ENCODE measurements at regions not wholly inside any gene's neighbourhood (a gene's known extent, or its start where the extent isn't known, plus 50 kb on each side); places are given as distances from the start of the nearest gene placed in this dataset.
"Not testable (repeated sequence)": the region's sequence is repeated elsewhere in the genome, so short reads cannot be mapped to it uniquely, and the experiment has no call there.

GRCh38 chr7:136303162-136303561 is 326.0 kb upstream of the MTPN start:
- no peak for DNase-seq

DNA sequence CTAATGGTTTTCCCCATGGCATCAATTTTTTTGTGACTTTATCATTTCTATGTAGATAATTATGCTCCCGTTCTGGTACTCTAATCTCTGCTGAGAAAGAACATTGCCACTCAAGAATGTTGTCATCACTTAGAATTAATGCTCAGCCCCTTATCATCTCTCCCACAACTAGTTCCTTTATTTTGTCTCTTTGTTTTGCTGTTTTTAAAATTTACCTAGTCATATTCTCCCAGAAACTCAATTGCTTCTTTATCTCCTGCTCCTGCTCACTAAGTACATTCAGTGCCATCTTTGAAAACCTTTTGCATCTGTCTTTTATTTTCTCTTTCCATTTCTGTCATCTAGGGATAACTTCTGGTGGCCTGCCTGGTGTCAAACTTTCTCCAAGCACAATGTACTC is 324.9 kb upstream of the MTPN start:
- no peak for DNase-seq

GRCh38 chr7:136294977-136295376 is 317.8 kb upstream of the MTPN start:
- no peak for DNase-seq

DNA sequence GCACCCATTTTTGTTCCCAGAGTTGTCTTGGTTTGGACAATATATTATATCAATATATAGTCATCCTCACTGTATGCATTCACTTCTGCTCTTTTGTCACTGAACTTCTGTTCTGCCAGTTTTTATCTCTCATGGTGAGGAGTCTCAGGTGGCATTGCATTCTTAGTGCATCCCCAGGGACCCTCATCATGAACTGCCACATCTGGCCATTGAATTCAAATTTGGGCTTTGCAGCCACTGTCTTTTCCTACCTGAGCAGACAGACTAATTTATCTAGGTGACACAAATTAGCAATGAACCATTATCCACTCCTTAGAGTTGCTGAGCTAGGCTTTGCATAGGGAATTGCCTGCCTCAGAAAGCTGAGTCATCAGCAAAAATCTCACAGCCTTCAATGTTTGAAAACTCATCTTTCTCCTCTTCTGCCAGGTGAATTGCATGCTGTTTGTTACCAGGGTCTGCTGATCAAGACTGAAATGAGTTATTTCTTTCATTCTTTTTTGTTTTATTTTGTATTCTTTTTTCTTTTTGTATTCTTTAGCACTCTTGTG is 316.8 kb upstream of the MTPN start:
- DNase-seq: no peak

DNA sequence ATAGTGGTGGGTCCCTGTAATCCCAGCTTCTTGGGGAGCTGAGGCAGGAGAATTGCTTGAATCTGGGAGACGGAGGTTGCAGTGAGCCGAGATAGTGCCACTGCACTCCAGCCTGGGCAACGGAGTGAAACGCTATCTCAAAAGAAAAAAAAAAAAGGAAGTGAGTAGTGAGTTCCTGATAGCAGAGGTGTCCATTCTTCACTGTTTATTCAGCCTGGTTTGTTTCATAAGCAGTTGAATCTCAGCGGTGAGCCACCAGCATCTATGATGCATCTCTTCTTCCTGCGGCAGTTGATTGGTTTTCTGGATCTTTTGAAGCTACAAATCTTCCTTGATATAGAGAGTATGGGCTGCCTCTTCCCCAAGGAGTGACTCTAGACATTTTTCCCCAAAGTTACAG is 316.1 kb upstream of the MTPN start:
- DNase-seq: no peak

GRCh38 chr7:136292365-136292764 is 315.2 kb upstream of the MTPN start:
- DNase-seq: no peak

GRCh38 chr7:136290351-136290750 is 313.2 kb upstream of the MTPN start:
- DNase-seq: no peak

DNA sequence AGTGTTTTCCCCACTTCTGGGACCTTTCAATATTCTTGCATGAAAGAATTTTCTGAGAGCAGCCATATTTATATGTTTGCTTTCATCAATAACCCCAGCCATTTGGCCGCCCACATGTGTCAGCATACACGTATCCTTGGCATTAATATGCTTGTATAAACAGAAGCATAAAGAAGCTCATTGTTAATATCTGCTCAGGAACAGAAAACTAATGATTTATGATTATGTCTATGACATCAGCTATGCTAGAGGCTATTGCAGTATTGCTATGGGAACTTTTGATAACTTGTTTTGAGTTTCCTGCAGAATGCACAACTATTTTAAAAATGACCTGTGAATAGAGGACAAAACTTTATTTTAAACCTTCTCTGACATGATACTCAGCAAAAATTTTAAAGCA is 300.9 kb upstream of the MTPN start:
- no peak for DNase-seq

GRCh38 chr7:136275794-136276193 is 298.6 kb upstream of the MTPN start:
- no peak for DNase-seq

- no peak for DNase-seq
Observed at GRCh38 chr7:136274636-136275345, 297.6 kb upstream of the MTPN start.

- DNase-seq: no peak
Observed at GRCh38 chr7:136272934-136273333, 295.8 kb upstream of the MTPN start.

- DNase-seq: no peak
Observed at GRCh38 chr7:136267822-136268221, 290.7 kb upstream of the MTPN start.

DNA sequence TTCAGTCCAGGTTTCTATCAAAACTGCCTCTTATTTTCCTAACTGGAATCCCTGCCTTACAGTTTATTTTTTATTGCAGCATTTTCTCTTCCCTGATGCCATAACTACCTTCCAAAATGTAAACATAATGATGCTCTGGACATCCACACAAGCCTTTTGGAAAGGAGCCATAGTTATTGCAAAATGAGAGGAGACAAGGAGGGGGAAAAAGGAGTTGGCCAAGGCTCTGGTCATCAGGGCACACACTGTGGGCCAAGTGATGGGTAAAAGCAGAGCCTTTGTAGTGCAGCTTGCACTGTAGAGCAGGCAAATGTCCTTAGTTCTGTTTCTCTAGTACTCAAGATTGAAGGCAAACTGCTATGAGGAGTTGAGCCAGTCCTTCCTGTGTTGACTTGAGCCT is 289.3 kb upstream of the MTPN start:
- no peak for DNase-seq

- not testable (repeated sequence) for DNase-seq
Observed at GRCh38 chr7:136264304-136264703, 287.1 kb upstream of the MTPN start.

- not testable (repeated sequence) for DNase-seq
Observed at GRCh38 chr7:136263112-136263860, 286.1 kb upstream of the MTPN start.

DNA sequence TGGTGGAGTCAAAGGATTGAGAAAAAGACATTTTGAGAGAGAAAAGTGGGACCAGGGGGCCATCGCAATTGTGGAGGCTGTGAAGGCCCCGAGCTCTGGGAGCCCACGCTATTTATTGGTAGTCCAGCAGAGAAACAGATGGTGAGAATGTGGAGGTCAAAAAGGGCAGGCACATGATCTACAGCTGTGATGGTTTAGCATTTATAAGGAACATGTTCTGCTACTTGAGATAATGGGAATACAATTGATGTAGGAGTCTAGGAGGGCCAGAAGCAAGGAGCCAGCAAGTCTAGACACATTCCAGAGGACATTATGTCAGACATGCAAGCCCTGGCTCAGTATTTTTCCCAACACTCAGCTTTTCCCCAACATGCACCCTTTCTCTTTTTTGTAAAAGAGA is 283.4 kb upstream of the MTPN start:
- not testable (repeated sequence) for DNase-seq

DNA sequence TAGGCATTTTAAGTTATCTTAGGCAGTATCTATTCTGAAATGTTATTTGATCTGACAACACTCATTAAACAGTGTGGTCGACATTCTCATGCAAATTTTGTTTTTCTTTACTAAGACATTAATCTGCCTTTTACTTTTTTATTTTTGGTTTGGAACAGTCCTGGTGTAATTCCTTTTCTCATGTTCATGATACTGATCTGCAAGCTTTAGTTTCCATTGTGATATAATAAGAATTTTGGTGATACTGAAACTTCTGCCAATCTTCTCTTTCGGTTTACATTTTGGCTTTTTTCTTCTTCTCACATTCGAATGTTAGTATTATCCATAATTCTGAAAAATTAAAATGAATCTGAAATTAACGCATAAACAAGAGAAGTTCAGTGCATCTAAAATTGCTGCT is 281.9 kb upstream of the MTPN start:
- no peak for DNase-seq

DNA sequence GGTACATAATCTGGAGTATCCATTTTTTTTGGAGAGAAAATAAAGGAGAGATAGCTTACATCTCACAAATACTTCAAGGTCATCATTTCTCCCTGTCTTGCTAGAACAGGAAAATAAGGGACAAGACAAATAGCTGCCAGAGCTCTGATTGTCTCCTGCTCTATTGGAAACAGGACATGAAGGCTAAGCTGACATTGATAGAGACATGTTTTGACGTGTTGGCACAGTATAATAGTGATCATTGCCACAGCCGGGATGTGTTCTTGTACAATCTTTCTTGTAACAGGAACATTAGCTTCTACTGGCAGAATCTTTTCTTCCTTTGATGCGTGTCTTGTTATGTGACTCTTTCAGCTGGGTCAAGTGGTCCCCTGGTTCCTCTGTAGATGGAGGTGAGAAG is 279.3 kb upstream of the MTPN start:
- no peak for DNase-seq

DNA sequence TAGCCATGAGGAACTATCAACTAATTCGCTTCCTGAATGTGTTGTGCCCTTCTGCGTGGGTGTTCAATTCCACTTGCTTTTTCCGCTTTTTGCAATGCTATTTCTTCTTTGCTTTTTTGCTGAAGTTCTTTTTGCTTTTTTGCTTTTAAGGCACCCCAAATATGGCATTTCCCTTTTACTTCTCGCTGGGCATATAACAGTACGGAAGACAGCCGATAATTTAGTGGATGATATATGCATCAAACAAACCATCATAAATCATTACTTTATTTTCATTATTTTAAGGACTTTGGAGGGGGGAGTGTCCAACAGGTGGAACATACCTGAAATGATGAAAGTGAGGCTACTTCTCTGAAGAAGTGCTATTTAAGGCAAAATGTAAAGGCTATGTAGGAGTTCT is 277.0 kb upstream of the MTPN start:
- DNase-seq: no peak

DNA sequence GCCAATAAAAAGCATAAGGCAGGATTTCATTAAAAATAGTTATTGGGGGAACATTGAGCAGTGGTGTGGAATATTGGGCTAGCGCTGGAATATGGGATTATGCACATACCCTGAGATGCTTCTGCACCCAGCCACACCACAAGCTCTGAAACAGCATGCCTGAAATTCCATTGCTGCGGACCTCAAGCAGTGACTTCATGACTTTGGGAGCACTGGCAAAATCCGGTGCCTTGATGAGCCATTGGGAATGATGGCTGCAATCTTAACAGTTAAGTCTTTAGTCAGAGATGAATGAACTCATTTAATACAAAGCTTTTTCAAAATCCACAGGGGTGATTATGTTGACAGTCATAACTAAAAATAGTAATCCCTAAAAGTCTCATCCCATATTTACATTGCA is 274.7 kb upstream of the MTPN start:
- DNase-seq: no peak

DNA sequence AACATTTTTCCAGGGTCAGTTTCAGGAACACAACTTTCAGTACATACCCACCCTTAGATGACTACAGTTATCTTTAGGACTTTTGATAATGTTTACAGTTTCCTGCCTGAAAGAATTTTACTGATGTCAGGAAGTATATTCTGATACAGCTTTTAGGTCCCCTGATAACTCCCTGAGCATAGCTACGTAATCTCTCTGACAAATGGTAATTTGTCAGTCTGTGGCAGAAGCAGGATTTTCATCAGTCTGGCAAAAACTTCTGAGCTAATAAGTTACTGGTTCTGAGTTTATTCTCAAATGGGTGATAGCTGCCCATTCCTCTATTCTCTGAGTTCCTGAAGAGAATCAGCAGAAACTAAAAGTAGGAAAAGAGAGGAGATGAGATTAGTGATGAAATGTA is 270.1 kb upstream of the MTPN start:
- DNase-seq: no peak

DNA sequence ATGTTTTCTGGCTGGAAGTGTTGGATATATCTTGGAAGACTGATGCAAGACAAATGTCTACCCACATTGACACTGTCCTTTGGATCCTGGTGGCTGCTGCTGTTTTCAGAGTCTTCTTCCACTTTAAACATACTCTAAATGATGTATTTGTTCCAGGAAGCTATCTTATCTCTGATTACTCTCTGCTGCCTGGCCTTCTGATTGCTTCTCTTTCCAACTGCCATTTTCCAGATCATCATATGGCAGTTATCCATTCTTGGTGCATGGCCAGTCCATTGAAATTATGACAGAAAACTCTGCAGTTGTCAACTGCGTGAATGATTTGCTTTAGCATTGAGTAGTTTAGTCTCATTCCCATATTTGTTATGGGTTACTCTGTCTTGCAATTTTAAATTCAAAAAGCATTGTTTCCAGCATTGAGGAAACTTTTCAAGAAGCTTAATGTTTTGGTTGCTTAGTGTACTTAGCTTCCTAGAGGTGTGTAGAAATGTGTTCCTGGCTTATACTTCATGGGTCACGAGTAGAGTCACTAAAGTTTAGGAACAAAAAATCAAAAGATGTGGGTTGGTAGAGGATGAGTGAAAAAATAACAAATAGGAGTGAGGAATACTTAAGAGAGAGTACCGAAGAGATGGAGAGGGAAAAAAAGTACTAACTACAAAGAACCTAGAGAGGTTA is 268.3 kb upstream of the MTPN start:
- no peak for DNase-seq

DNA sequence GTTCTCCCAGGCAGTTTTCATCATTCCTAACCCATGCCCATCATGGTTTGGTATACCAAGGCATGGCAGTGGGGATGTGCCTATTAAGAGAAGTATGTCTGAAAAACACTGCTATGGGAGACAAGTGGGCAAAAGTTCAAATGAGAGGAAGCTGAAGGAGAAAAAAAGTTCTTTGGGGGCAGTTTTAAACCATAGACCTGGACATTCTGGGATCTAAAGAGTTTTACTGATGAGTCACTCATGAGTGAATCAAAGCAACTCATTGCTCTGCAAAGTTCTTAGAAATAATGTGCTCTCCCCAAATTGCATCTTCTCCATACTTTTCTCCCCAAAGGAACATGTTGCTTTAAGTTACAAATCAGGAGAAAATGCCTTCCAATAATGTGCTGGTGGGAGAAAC is 256.9 kb upstream of the MTPN start:
- DNase-seq: no peak

DNA sequence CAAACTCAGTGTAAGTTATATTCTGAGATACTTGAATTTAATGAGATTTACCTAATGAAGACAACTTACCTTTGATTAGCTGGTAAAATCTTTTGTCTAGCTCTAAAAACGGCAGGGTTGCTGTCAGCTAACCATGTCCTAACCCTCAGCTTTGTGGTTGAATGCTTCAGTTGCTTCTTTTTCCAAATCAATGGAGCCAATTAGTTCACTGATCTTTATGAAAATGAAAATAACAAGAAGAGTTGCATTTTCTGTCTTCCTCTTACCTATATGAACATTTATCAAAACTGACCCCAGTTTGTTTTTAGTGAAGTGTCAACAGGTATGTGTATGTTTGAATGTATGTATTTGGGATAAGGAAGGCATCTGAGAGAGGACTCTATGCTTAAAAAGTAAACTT is 253.1 kb upstream of the MTPN start:
- DNase-seq: no peak
